GM08714 (cell line): ENCODE measurements at regions not wholly inside any gene's neighbourhood (a gene's known extent, or its start where the extent isn't known, plus 50 kb on each side); places are given as distances from the start of the nearest gene placed in this dataset.

Source experiments
- H3K4me3 ChIP-seq: fragments of 200-500 bp; sonication (Bioruptor generic); 2 replicates; pipeline ENCODE4 v1.5.1; 2014; ENCODE audit warnings: mild to moderate bottlenecking, low read length, inconsistent platforms
- ZNF274 ChIP-seq: IDR thresholded peaks from 2 replicates; pipeline ENCODE4 v1.6.1; 2012; ENCODE audit warnings: mild to moderate bottlenecking, low read depth, low read length

- no peak for TF ChIP-seq ZNF274
- H3K4me3 ChIP-seq: no peak overlapping the region
Observed at GRCh38 chr1:190708418-190709057, 230.9 kb upstream of the BRINP3 start.

GRCh38 chr1:190711069-190711468, 233.4 kb upstream of the BRINP3 start:
- TF ChIP-seq ZNF274: no peak

GRCh38 chr1:190717055-190717454, 239.4 kb upstream of the BRINP3 start:
- TF ChIP-seq ZNF274: no peak
- no peak overlapping the region for H3K4me3 ChIP-seq

More at GRCh38 chr1:190711069-190711468, 233.4 kb upstream of the BRINP3 start:
- H3K4me3 ChIP-seq: no peak overlapping the region

GRCh38 chr1:190736971-190737590, 259.4 kb upstream of the BRINP3 start:
- no peak for TF ChIP-seq ZNF274
- H3K4me3 ChIP-seq: no peak overlapping the region

- no peak for TF ChIP-seq ZNF274
- no peak overlapping the region for H3K4me3 ChIP-seq
Observed at GRCh38 chr1:190738317-190738716, 260.7 kb upstream of the BRINP3 start.

- TF ChIP-seq ZNF274: no peak
- H3K4me3 ChIP-seq: no peak overlapping the region
Observed at GRCh38 chr1:190739926-190740325, 262.3 kb upstream of the BRINP3 start.

GRCh38 chr1:190747704-190748103, 270.0 kb upstream of the BRINP3 start:
- H3K4me3 ChIP-seq: no peak overlapping the region
- no peak for TF ChIP-seq ZNF274

- TF ChIP-seq ZNF274: no peak
- H3K4me3 ChIP-seq: no peak overlapping the region
Observed at GRCh38 chr1:190752131-190752530, 274.5 kb upstream of the BRINP3 start.

GRCh38 chr1:190754666-190755065, 277.0 kb upstream of the BRINP3 start:
- no peak overlapping the region for H3K4me3 ChIP-seq
- TF ChIP-seq ZNF274: no peak

GRCh38 chr1:190759807-190760206, 282.1 kb upstream of the BRINP3 start:
- no peak for TF ChIP-seq ZNF274
- H3K4me3 ChIP-seq: no peak overlapping the region

- H3K4me3 ChIP-seq: no peak overlapping the region
- no peak for TF ChIP-seq ZNF274
Observed at GRCh38 chr1:190762325-190762724, 284.7 kb upstream of the BRINP3 start.

- no peak overlapping the region for H3K4me3 ChIP-seq
- TF ChIP-seq ZNF274: no peak
Observed at GRCh38 chr1:190792873-190793272, 315.2 kb upstream of the BRINP3 start.

GRCh38 chr1:190807629-190808028, 330.0 kb upstream of the BRINP3 start:
- no peak overlapping the region for H3K4me3 ChIP-seq
- TF ChIP-seq ZNF274: no peak

GRCh38 chr1:190808035-190808434, 330.4 kb upstream of the BRINP3 start:
- no peak overlapping the region for H3K4me3 ChIP-seq
- TF ChIP-seq ZNF274: no peak

- no peak for TF ChIP-seq ZNF274
- H3K4me3 ChIP-seq: no peak overlapping the region
Observed at GRCh38 chr1:190809312-190809711, 331.6 kb upstream of the BRINP3 start.

- TF ChIP-seq ZNF274: no peak
- H3K4me3 ChIP-seq: no peak overlapping the region
Observed at GRCh38 chr1:190812996-190813395, 335.3 kb upstream of the BRINP3 start.

- no peak for TF ChIP-seq ZNF274
Observed at GRCh38 chr1:190832511-190832910, 354.8 kb upstream of the BRINP3 start.

More at GRCh38 chr1:190832511-190832910, 354.8 kb upstream of the BRINP3 start:
- no peak overlapping the region for H3K4me3 ChIP-seq
